GM18507 (cell line): ENCODE measurements at regions not wholly inside any gene's neighbourhood (a gene's known extent, or its start where the extent isn't known, plus 50 kb on each side); places are given as distances from the start of the nearest gene placed in this dataset.

Source experiments
- DNase-seq: peaks from one replicate; pipeline ENCODE4 v3.0.0; 2011; ENCODE audit warnings: low read depth; ENCODE audit not compliant: insufficient read length; ENCODE audit errors: extremely low spot score
- FAIRE-seq: peaks from 2 replicates; lab custom pipeline; 2011; peaks lifted over from hg19 to GRCh38; lab: Jason Lieb, UNC

DNA sequence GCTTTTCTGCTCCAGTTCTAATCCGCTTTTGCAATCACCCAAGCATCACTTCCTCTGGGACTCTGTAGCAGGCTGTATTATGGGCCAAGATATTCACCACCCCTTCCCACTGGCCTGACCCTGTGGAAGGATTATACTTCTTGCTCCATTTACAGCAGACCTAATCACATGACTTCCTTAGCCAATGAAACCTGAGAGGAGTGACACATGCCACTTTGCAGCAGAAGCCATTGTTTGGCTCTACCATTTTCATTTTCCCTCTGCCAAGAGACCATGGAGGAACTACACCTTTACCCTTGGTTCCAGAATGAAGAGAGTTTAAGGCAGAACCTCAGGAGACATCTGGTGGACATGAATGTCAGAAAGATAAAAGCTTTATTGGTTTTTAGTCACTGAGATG lies 134.9 kb upstream of the HSD17B12 start:
- DNase-seq (no peak), FAIRE-seq (no peak)

DNA sequence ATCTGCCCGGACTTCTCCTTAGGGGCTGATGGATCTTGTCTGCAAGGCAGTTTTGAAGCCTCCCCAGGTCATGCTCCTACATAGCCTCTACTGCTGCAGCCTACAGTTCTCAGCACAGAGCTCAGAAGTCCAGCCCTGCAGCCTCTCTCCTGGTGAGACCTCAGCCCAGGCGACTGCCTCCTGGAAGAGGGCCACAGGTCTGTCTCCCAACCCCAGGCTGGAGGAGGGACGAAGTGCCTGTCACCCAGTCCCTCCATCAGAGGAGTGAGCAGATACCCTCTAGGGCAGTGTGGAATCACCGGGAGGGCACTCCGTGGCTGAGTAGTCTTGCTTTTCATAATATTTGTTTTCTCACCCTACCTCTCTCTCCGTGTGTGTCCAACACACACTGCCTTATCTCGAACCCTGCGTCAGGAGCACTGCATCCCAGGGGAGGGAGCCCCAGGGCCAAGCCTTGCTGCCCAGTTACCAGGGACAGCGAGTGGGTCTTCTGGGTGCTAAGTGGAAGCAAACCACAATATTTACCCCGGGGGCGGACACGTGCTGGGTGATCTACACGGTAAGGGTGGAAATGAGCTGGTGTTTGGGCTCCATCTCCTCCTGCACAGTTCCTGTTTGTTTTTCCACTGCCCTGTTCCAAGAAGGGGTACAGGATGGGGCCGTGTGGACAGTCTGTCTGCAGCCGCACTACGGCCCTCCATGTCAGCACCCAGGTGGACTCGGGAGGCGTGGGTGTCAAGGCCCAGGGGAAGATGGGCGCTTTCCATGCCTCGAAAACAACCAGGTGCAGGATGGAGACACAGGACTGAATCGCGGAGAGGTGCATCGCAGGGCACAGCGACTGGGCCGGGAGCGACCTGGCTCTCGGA lies 133.7 kb upstream of the HSD17B12 start:
- DNase-seq (no peak), FAIRE-seq (no peak)

DNA sequence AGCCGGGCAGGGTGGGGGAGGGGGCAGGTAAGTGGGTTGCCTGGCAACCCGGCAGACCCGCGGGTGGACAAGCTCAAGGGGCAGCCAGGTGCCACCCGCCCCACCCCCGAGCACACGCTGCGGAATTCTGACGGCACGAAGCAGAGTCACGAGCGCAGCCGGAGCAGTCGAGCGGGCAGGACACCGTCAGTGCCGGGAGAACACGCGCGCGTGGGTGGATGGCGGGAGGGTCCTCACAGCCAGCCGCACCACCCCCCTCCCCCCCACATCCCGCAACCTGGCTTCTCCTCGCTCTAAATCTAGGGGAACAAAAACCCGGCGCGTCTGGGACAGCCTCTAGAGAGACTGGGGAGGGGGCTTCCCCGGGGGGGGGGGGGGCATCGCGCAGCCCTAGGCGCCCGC lies 133.1 kb upstream of the HSD17B12 start:
- FAIRE-seq (no peak), DNase-seq (no peak)

DNA sequence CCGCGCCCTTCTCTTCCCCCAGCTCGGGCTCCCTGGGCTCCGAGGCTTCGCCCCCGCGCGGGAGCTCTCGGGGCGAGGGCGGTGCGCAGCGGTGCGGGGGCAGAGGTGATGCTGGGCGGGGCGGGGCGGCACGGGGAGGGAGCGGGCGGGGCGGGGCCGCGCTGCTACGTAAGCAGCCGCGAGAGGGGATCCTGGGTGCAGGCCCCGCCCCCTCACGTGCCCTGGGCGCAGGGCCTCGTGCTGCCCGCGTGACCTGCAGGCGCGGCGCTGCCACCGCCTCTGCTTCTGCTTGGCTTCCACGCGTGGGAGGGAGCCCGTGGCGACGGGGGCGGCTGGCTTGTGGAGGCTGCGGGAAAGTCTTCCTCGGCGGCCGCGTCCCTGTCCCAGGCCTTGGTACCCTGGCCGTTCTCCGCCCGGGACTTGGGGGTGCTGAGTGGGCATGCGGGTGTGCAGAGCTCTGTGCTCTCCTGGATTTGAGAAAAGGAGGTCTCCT lies 132.6 kb upstream of the HSD17B12 start:
- DNase-seq, result no peak

DNA sequence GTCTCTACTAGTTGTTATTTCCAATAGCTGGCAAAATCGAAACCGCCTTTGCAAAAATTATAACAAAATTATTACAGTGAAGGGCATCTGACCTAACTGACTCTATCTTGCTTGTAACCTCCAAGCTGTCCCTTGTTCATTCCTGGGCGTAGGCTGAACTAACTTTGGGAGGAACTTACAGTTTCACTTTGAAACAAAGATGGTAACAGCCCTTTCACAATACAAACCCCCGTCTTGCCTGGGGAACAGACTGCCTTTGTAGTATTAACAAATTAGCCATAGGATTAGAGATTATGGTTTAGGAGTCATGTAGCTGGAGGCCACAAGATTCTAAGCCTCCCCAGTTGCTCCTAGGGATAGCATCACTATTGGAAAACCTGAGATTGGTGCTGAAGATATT lies 131.6 kb upstream of the HSD17B12 start:
- FAIRE-seq (no peak), DNase-seq (no peak)

More for the DNA sequence above, 132.6 kb upstream of the HSD17B12 start:
- no peak for FAIRE-seq

DNA sequence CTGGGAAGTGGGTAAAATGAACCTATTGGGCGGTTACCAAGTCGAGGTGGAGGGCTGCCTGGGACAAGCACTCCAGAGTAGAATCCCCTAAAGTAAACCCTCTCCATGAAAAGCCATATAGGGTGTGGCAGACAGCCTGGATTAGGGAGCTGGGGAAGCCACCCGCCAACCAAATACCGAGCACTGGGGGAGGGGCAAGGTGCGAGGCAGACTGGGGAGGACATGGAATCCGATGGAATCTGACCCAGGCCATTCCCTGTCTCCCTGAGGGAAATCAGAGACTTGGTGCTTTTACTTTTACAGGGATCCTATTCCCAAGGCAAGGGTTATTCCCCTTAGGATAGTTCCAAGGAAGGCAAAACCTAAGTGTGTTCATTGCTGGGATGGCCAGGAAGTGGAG lies 130.9 kb upstream of the HSD17B12 start:
- FAIRE-seq, result no peak

DNA sequence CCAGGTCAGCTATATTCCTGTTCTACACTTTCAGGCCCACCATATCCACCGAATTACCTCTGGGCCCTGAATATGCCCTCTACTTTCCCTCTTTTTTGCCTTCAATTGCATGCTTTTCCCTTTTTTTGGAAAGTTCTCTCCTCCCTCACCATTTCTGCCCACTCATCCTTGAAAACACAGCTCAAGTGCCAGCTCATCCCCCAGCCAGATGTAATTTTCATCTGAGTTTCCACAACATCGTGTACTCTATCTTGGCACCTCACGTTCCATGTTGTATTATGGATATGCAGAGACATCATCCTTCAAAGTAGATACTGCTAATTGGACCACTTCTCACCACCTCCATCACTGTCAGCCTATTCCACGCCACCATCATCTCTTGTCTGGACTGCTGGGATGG lies 129.8 kb upstream of the HSD17B12 start:
- FAIRE-seq (no peak), DNase-seq (no peak)

More for the DNA sequence above, 130.9 kb upstream of the HSD17B12 start:
- no peak for DNase-seq

DNA sequence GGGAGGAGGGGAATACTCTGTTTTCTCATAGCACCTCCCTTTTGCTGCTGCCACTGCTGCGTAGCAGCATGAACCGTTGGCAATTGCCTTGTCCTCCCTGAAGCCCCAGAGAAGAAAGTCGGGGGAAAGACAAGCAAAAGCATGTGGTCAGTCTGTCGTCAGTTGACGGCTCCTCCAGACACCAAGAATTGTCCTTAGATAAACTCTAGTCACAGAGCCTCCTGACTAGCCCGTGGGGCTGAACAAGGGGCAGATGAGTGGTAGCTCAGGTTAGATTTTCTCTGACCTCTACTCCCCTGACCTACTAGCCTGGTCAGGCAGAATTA lies 126.4 kb upstream of the HSD17B12 start:
- FAIRE-seq, result no peak
- no peak for DNase-seq

DNA sequence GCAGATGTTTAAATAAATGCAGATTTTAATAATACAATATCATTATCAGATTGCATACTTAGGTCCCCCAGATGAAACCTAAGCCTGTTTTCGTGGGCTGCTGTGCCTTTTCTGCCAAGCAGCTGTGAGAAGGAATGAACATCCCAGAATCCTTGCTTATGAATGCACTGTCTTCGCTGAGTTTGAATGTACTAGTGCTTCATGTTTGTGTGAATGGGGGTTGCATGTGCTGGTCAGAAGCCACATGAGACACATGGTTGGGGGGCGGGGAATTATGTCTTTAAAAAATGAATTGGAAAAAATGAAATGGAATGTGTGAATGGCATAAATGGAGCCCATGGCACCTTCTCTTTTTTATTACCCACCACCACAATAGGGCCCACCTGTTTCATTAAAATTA lies 125.4 kb upstream of the HSD17B12 start:
- DNase-seq, result no peak
- no peak for FAIRE-seq

DNA sequence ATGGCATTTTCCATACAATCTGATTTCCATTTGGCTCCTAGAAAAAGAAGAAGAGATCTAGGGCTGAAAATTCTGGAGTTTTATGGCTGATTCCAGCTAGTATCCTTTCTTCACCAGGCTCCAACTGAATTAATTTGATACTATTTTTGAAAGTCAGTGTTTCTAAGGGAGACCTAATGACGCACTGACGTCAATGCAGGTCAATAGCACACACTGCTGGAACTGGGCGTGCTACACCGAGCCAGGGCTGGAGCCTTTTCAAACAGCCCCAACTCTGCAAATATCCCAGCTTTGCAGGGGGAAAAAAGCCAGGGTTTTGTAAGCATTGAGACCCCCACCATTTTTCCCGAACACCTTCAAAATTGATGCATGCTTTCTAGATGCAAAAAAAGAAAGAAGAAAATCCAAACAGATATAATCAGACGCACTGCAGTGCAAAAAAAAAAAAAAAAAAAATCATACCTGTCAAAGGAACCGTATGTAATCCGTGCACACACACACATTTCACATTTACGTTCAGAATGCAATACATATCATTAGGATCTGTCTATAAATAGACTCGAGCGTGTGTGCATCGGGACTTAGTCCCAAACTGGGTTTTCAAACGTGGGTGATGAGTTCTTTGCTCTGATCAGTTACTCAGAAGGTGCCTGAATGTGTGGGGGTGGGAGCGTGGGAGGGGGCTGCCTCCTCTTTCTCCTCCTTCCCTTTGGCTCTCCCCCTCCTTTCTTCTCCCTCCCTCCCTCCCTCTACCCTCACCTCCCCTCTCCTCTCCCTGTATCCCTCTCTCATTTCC lies 124.5 kb upstream of the HSD17B12 start:
- FAIRE-seq (no peak), DNase-seq (no peak)

DNA sequence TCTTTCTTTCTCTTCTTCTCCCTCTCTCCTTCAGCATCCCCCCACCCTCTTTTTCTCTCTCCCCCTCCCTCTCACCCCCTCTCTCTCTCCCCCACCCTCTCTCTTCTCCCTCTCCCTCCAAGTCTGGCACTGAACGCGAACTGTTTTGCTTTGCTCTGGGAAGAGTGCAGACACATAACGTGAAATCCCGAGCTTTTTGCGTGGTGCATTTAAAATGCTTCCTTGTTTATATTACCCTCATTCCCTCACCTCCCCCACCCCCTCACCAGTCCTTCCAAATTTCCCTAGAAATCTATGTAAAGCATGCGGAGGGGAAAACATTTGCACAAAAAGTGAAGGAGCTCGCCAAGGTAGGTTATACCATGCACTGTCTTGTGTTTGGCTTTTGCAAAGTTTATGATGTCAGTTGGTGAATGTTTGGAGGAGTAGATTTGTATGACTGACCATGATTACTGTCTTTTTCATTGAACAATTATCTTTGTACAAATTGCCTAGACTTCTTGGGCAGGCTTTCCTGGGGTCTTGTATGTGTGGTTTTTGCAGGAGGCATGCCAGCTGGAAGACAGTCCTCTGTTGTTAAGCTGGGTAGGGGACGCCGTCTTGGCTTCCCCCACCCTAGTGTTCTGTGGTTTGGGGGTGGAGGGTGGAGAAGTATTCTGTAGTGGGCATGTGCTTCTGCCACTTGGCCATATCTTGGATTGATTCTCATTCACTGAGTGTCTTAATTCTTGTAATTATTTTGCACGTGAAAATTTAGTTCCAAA lies 123.7 kb upstream of the HSD17B12 start:
- FAIRE-seq, result no peak
- no peak for DNase-seq

DNA sequence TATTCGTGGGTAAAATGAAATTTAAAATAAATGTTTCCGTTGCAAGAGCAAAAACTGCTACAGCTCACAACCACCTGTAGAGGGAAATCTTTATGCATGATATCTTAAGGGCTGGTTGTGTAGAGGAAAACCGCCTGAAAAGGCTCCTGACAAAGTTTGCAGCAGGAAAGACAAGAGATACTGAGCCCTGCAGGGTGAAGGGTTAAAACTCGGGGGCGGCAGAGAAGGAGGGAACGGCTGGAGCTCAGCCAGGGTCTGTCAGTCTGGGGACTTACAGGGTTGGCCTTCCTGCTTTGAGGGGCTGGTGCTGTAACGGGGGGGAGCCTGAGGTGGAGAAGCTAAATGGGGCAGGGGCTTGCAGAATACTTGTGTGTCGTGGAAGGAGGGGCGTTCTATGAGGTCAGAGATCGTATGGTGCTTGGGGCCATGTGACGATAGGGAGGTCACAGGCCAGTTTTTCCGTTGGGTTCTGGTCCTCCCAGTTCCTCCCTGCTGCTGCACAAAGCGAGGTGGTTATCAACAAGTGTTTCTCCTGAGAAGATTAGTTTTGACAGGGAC lies 122.9 kb upstream of the HSD17B12 start:
- no peak for DNase-seq
- no peak for FAIRE-seq

DNA sequence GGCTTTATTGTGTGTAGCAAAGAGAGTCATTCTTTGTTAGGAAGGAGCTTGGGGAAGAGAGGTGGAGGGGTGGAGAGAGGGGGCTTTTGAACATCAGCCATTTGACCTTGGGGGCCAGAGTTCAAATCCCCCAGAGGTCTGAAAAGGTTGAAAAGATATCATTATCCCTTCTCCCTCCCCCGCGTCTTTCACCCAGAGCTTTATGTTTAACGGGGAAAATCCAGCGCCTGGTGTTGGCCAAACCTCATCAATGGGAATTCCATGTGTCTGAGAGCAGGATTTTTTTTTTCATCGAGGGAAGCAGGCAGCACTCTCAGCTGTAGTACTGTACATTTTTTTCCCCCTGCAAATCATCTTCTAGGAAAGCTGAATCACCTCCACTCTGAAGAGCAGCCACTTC lies 122.4 kb upstream of the HSD17B12 start:
- FAIRE-seq, result no peak

DNA sequence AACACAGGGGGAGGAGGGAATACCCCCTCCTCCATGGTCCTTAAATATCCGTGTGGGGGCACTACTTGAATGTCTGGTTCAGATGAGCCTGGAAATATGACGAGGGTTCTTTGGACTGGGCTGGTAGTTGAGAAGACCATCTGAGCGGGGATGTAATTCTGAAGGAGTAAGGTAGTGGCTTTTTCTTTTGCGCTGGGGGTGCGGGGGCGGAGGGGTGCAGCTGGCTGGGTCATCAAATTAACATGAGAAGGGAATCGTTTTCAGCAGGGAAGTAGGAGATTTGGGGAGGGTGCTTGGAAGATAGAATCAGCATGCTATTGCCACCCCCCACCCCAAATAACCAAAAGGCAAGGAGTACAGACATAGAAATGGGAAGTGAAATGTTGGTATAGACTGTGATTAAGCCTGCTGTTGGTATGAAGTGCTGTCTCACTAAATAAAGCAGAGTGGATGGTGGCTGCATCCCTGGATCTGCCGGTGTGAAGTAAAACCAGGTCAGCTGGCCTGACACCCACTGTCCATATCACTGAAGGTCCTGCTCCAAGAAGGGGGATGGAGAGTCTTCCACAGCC lies 121.9 kb upstream of the HSD17B12 start:
- DNase-seq (no peak), FAIRE-seq (no peak)

More for the DNA sequence above, 122.4 kb upstream of the HSD17B12 start:
- no peak for DNase-seq

DNA sequence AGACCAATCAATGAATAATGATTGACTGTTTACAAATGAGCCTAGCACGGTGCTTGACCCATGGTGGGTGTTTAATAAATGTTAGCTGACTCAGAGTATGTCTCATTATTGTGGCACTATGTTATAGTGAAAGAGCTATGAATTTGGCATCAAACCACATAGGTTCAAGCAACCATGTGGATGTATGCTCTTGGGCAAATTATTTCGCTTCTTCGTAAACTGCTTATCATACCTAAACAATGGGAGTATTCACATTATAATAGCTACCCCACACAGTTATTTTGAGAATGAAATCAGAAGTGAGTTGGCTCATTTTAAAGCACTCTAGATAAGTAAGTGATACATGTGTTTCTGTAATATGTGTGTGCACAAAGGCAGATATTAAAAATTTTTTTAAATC lies 118.7 kb upstream of the HSD17B12 start:
- FAIRE-seq, result no peak
- DNase-seq, result no peak

DNA sequence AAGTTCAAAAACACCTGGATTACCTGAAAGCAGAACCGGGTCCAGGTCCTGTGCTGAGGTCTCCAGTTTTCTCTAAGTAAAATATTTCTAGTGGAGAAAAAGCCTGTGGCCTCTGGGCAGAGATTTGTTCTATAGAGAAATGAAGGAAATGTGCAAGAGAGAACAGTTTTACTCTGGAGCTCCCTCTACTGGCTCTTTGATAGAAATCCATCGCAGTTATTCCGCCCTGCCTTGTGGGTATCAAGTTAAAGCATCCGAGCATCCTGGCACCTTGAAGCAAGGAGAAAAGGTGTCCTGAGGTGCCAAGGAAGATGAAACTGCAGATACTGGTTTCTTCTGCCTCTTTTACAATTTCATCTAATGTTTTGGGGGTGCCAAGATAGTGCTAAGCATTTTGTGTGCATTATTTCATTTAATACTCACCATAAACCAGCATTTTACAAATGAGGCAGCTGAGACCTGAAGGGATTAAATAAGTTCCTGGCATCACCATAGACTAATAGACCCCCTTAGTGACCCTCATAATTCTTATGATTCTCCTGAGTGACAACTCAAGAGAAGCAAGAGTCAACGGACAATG lies 113.1 kb upstream of the HSD17B12 start:
- DNase-seq, result no peak
- FAIRE-seq, result peak; percentile 55

DNA sequence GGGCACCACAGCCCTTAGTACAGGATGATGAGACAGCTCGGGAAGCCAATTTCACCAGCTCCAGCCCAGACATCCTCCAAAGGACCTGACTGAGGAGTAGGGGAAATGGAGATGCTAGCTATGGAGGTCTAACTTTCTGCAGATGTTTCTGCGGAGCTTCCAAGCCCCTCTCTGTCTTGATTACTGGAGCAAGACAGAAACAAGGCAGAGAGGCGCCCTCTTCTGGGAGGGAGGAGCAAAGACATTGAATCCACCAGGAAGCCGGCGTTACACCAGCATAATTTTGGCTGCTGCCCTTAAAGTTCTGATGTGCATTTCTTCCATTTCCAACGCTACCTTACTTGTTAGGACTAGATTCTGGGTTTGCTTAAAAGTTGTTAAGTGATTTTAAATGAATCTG lies 107.3 kb upstream of the HSD17B12 start:
- no peak for FAIRE-seq

DNA sequence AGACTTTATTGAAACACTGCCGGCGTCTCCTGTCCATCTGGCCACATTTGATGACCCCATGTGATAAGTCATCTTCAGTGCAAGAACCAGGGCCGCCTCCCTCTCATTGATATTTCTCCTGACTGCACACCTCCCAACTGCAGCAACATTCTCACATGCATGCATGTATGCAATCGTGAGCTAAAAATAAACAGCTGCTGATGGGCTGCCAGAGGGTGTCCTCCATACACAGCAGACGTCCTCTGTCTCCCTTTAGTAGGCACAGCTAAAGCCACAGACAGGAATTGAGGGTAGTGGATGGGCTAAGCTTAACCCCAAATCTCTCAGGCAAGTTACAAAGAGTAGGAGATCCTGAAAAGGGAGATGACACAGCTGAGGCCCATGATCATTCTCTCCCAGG lies 106.7 kb upstream of the HSD17B12 start:
- FAIRE-seq (no peak), DNase-seq (no peak)

More for the DNA sequence above, 107.3 kb upstream of the HSD17B12 start:
- DNase-seq, result no peak

DNA sequence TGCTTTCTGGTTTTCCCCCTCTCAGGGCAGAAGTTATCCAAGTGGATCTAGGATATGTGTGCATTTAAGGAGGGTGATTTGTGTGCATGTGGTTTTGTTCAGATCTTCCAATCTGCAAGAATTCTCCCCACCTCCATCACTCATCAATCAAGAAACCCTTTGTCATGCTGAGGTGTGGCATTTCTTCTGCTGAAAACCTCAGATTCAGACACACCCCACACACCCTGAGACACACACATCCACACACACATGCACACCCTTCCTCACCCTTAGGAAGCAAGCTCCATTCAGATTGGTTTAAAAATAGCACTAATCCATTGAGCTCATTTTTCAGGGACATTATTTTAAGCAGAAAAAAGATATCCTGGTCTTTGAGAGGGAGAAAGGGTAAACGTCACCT lies 106.1 kb upstream of the HSD17B12 start:
- no peak for FAIRE-seq
- no peak for DNase-seq
